Brain pericyte (primary cell): ENCODE measurements at regions not wholly inside any gene's neighbourhood (a gene's known extent, or its start where the extent isn't known, plus 50 kb on each side); places are given as distances from the start of the nearest gene placed in this dataset.
"Not testable (repeated sequence)": the region's sequence is repeated elsewhere in the genome, so short reads cannot be mapped to it uniquely, and the experiment has no call there.

Source experiments
- DNase-seq: peaks from one replicate; pipeline ENCODE4 v3.0.0-alpha.2; 2012; ENCODE audit warnings: low read depth, low spot score

- DNase-seq: no peak
Observed at GRCh38 chr6:94902974-94903628, 674.2 kb upstream of the MANEA start.

- DNase-seq: no peak
Observed at GRCh38 chr6:94899191-94899590, 678.1 kb upstream of the MANEA start.

GRCh38 chr6:94894300-94894699, 683.0 kb upstream of the MANEA start:
- DNase-seq: no peak

- DNase-seq: no peak
Observed at GRCh38 chr6:94893327-94893726, 684.0 kb upstream of the MANEA start.

GRCh38 chr6:94873819-94874218, 703.5 kb upstream of the MANEA start:
- DNase-seq: not testable (repeated sequence)

GRCh38 chr6:94862112-94862511, 715.2 kb upstream of the MANEA start:
- DNase-seq: no peak

GRCh38 chr6:94859924-94860323, 717.4 kb upstream of the MANEA start:
- no peak for DNase-seq

GRCh38 chr6:94856999-94857398, 720.3 kb upstream of the MANEA start:
- DNase-seq: not testable (repeated sequence)

- DNase-seq: not testable (repeated sequence)
Observed at GRCh38 chr6:94851329-94851728, 726.0 kb upstream of the MANEA start.

GRCh38 chr6:94845742-94846141, 731.6 kb upstream of the MANEA start:
- no peak for DNase-seq

- DNase-seq: no peak
Observed at GRCh38 chr6:94835264-94835663, 742.1 kb upstream of the MANEA start.

- no peak for DNase-seq
Observed at GRCh38 chr6:94813806-94814205, 763.5 kb upstream of the MANEA start.

- no peak for DNase-seq
Observed at GRCh38 chr6:94801344-94801743, 776.0 kb upstream of the MANEA start.

GRCh38 chr6:94785514-94785913, 791.8 kb upstream of the MANEA start:
- no peak for DNase-seq

GRCh38 chr6:94785081-94785480, 792.3 kb upstream of the MANEA start:
- DNase-seq: not testable (repeated sequence)

GRCh38 chr6:94769197-94769596, 808.1 kb upstream of the MANEA start:
- DNase-seq: no peak

- no peak for DNase-seq
Observed at GRCh38 chr6:94751641-94752329, 825.5 kb upstream of the MANEA start.

GRCh38 chr6:94736236-94736635, 841.1 kb upstream of the MANEA start:
- no peak for DNase-seq

GRCh38 chr6:94735270-94735669, 842.1 kb upstream of the MANEA start:
- DNase-seq: no peak

GRCh38 chr6:94734751-94735150, 842.6 kb upstream of the MANEA start:
- no peak for DNase-seq

- DNase-seq: no peak
Observed at GRCh38 chr6:94733066-94733465, 844.3 kb upstream of the MANEA start.

- DNase-seq: no peak
Observed at GRCh38 chr6:94727710-94728109, 849.6 kb upstream of the MANEA start.

- no peak for DNase-seq
Observed at GRCh38 chr6:94721459-94721858, 855.9 kb upstream of the MANEA start.
